GM12891 (cell line): ENCODE measurements at regions not wholly inside any gene's neighbourhood (a gene's known extent, or its start where the extent isn't known, plus 50 kb on each side); places are given as distances from the start of the nearest gene placed in this dataset.

Source experiments
- POLR2A ChIP-seq: IDR thresholded peaks from 2 replicates; pipeline ENCODE4 v1.6.1; 2011; ENCODE audit warnings: low read depth, low read length, control low read depth
- POLR2AphosphoS5 ChIP-seq: IDR thresholded peaks from 2 replicates; pipeline ENCODE4 v1.6.1; 2011; ENCODE audit warnings: low read depth, low read length, control low read depth

DNA sequence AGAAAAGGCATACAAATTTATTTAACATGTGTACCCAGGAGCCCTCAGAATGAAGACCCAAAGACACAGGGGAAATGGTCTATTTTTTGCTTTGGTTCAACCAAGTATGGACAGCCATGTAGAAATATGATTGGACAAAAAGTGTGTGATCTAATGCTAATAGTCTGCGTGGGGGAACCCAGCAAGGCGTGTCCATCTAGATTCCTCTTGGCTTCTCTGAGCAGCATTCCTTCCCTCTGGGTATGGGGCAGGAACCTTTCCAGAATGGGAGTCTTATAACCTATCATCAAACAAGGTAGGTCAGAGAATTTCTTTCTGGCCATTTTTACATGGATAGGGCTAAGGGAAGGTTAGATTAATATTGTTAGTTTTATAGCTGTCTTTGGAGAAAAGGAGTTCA lies 698.2 kb downstream of the FGF9 start:
- no peak for TF ChIP-seq POLR2AphosphoS5
- TF ChIP-seq POLR2A = no peak
